ENCODE measurements at regions not wholly inside any gene's neighbourhood (a gene's known extent, or its start where the extent isn't known, plus 50 kb on each side); places are given as distances from the start of the nearest gene placed in this dataset.

DNA sequence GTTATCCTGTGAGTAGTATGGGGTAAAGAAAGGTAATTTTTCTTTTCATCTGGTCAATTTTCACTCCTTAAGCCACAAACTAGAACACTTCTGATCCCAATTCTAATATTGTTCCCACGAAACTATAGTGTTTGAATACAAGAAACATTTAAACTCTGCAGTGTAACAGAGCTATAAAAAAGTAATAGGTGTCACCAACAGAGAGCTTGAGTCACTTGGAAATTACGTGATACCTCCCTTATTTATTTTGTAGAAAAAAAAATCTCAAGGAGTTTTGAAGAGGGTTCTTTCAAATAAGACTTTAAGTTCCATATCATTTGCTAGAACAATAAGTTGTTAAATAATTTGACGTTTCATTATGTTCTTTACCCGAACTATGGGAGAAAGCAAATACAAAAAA is 959.4 kb downstream of the JRKL start:
- no peak for TF ChIP-seq SPI1 (IDR thresholded peaks at IDR 0.05; ENCODE audit: low read depth, low read length)
- TF ChIP-seq POLR2A (IDR thresholded peaks at IDR 0.05; ENCODE audit: low read depth, low read length): no peak
- no peak for TF ChIP-seq POLR2AphosphoS5 (IDR thresholded peaks at IDR 0.05; ENCODE audit: low read depth, low read length)
- TF ChIP-seq TAF1 (IDR thresholded peaks at IDR 0.05; ENCODE audit: low read depth, low read length): no peak
- no peak for TF ChIP-seq POU2F2 (IDR thresholded peaks at IDR 0.05; ENCODE audit: low read depth, low read length)

Measured in GM12891 (cell line).